ENCODE measurements at regions not wholly inside any gene's neighbourhood (a gene's known extent, or its start where the extent isn't known, plus 50 kb on each side); places are given as distances from the start of the nearest gene placed in this dataset.

DNA sequence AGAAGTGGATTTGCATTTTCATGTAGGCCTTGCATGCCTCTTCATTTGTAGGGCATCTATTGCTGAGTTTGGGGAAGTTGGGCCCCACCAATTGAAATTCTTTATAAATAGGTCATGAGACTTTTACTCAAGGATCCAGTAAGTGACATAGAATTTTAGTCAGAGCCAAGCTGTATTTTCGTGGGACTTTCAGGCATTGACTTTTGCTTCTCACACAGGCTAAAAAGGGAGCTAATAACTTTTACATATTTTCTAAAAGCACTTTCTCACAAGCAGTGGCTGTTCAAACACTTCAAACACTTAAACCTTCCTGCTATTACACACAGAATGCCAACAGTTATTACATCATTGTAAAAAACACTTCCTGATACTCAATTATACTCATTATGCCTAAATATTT is 260.5 kb downstream of the MSRB3 start:
- in situ Hi-C loops (cut with HindIII; ENCODE audit: low sequenced_read_pairs): no loop called here
- no peak for DNase-seq (ENCODE audit: low read depth, low spot score)
- H3K4me3 ChIP-seq (ENCODE audit: low read depth, low read length): no peak overlapping the region
- TF ChIP-seq, protein P1, sequence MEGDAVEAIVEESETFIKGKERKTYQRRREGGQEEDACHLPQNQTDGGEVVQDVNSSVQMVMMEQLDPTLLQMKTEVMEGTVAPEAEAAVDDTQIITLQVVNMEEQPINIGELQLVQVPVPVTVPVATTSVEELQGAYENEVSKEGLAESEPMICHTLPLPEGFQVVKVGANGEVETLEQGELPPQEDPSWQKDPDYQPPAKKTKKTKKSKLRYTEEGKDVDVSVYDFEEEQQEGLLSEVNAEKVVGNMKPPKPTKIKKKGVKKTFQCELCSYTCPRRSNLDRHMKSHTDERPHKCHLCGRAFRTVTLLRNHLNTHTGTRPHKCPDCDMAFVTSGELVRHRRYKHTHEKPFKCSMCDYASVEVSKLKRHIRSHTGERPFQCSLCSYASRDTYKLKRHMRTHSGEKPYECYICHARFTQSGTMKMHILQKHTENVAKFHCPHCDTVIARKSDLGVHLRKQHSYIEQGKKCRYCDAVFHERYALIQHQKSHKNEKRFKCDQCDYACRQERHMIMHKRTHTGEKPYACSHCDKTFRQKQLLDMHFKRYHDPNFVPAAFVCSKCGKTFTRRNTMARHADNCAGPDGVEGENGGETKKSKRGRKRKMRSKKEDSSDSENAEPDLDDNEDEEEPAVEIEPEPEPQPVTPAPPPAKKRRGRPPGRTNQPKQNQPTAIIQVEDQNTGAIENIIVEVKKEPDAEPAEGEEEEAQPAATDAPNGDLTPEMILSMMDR (IDR thresholded peaks at IDR 0.05; ENCODE audit: low read depth, low read length): no peak

DNA sequence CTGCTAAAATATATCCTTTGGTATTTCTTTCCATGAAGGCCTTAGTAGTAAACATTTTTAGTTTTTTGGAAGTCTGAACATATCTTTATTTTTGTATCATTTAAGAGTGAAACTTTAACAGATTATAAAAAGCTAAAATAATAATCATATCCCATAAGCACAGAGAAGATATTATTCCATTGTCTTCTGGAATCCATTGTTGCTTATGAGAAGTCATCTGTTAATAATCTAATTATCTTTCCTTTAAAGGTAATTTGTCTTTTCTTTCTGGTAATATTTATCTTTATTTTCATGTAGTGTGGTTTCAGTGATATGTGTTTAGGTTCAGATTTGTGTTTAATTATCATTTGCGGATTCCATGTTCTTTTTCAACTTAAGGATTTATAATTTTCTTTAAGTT is 261.7 kb downstream of the MSRB3 start:
- DNase-seq (ENCODE audit: low read depth, low spot score): no peak
- in situ Hi-C loops (cut with HindIII; ENCODE audit: low sequenced_read_pairs): no loop called here
- H3K4me3 ChIP-seq (ENCODE audit: low read depth, low read length): no peak overlapping the region
- TF ChIP-seq, protein P1 (IDR thresholded peaks at IDR 0.05; ENCODE audit: low read depth, low read length): no peak

DNA sequence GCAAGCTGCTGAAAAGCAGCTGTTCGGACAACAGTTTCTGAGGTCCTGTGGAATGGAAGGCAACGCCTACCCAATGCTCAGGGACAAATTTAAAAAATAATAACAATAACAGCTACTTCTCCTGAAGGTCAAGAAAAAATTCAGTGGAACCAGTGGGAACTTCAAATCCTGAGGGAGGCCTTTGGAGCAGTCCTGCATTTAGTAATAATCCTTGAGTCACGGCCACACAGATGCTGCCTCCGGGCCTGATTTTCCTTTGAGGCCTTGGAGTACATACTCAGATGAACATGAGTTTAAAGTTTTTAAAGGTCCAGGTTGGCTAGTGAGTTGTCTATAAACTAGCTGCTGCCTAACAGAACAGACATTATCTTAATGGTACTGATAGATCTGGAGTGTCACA is 268.0 kb downstream of the MSRB3 start:
- in situ Hi-C loops (cut with HindIII; ENCODE audit: low sequenced_read_pairs): no loop called here
- H3K4me3 ChIP-seq (ENCODE audit: low read depth, low read length): no peak overlapping the region
- TF ChIP-seq, protein P1 (IDR thresholded peaks at IDR 0.05; ENCODE audit: low read depth, low read length): no peak
- no peak for DNase-seq (ENCODE audit: low read depth, low spot score)

DNA sequence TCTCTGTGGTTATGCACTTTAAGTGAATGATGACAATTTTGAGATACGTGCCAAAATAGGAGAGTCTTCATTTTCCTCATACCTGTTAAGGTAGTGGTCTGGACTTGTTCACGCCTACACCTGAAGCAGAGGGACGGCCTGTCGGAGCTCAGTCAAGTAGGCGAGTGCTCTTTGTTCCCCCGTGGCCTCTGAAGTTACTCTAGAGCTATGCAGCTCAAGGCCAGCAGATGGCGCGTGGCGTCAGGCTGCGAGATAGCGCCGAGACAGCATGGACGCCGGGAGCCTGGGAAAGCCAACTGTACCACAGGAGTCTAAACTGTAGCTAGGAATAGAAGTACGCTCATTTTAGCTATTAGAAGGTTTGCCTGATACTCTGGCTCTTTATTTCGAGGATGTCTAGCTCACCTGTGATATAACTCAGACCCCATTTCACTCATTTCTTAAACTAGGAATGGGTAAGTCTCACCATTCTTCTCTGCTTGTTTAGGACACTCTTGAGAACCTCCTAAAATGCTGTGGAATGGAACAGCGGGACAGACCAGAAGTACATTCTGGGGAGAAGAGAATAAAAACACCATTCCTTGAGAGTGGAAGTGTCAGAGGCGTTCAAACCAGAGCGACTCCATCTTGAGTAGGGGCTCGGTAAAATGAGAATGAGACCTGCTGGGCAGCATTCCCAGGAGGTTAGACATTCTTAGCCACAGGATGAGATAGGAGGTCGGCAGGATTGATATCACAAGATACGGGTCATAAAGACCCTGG is 267.4 kb upstream of the HMGA2 start:
- DNase-seq (ENCODE audit: low read depth, low spot score): peak; percentile 89
- TF ChIP-seq, protein P1 (IDR thresholded peaks at IDR 0.05; ENCODE audit: low read depth, low read length): peak; percentile 95
- H3K4me3 ChIP-seq (ENCODE audit: low read depth, low read length): no peak overlapping the region
- in situ Hi-C loops (cut with HindIII; ENCODE audit: low sequenced_read_pairs): no loop called here

DNA sequence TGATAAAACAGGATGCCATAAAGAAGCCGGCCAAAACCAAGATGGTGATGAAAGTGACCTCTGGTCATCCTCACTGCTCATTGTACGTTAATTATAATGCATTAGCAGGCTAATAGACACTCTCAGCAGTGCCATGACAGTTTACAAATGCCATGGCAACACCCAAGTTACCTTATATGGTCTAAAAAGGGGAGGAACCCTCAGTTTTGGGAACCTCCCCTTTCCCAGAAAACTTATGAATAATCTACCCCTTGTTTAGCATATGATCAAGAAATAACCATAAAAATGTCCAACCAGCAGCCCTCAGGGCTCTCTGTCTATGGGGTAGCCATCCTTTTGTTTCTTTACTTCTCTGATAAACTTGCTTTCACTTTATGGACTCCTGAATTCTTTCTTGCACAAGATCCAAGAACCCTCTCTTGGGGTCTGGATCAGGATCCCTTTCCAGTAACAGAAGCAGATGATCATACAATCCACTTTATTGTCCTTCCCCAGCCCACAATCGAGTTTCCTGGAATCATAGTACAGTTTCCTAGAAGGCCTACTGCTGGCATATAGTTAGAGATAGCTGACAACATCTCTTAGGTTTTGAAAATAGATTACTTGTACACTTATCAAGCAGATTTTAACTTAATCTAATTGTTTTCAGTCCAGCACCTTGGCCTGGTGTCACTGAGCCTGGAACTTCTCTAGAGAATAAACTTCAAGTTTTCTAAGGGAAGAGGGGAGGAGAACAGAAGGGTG is 266.7 kb upstream of the HMGA2 start:
- TF ChIP-seq, protein P1 (IDR thresholded peaks at IDR 0.05; ENCODE audit: low read depth, low read length): no peak
- DNase-seq (ENCODE audit: low read depth, low spot score): no peak
- in situ Hi-C loops (cut with HindIII; ENCODE audit: low sequenced_read_pairs): no loop called here
- H3K4me3 ChIP-seq (ENCODE audit: low read depth, low read length): no peak overlapping the region

DNA sequence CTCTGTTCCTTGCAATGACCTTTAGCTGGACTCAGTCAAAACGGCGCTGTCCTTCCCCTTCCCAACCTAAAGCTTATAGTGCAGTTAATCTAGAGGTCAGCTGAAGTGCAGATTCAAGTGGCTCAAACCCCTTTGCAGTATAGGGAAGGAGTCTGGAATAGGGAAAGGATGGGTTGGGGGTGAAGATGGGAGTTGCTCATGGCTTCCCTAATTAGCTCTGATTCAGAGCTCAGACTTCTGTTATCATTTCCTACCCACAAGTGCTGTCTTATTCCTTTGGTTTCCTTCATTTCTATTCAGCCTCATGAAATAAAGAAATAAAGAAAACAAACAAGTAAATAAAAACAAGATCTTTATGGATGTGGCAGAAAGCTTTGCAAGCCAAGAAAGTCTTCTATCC is 264.0 kb upstream of the HMGA2 start:
- in situ Hi-C loops (cut with HindIII; ENCODE audit: low sequenced_read_pairs): no loop called here
- no peak for DNase-seq (ENCODE audit: low read depth, low spot score)
- TF ChIP-seq, protein P1 (IDR thresholded peaks at IDR 0.05; ENCODE audit: low read depth, low read length): no peak
- no peak overlapping the region for H3K4me3 ChIP-seq (ENCODE audit: low read depth, low read length)
